Activated naive CD4-positive, alpha-beta T cell treated with anti-CD3 and anti-CD28 coated beads for 36 hours (primary cell): ENCODE measurements at regions not wholly inside any gene's neighbourhood (a gene's known extent, or its start where the extent isn't known, plus 50 kb on each side); places are given as distances from the start of the nearest gene placed in this dataset.

Experiments used
- CTCF ChIA-PET: fragments of 350-600 bp; sonication (Branson Sonifier 250); formaldehyde crosslinking; loops from one replicate; lab custom pipeline; 2021; ENCODE audit warnings: antibody characterized with exemption; lab: Charles Lee
- DNase-seq: peaks from one replicate; pipeline ENCODE4 v3.0.0-alpha.2; 2020
- H3K27ac Mint-ChIP-seq: one replicate; pipeline ENCODE4 v1.8.0; 2021; ENCODE audit warnings: mild to moderate bottlenecking, mixed read lengths
- H3K27me3 Mint-ChIP-seq: one replicate; pipeline ENCODE4 v1.8.0; 2021; ENCODE audit warnings: low read depth, mixed read lengths
- H3K36me3 Mint-ChIP-seq: one replicate; pipeline ENCODE4 v1.8.0; 2021; ENCODE audit warnings: low read depth, mixed read lengths
- H3K4me1 Mint-ChIP-seq: one replicate; pipeline ENCODE4 v1.8.0; 2021; ENCODE audit warnings: low read depth, mixed read lengths
- H3K4me3 Mint-ChIP-seq: one replicate; pipeline ENCODE4 v1.8.0; 2021; ENCODE audit warnings: mild to moderate bottlenecking, moderate library complexity, mixed read lengths
- H3K9me3 Mint-ChIP-seq: one replicate; pipeline ENCODE4 v1.8.0; 2021; ENCODE audit warnings: mixed read lengths
- intact Hi-C: fragments of 100-400 bp; cut with micrococcal nuclease; formaldehyde crosslinking; loops from one replicate; pipeline ENCODE4 v1.15.1; 2023

DNA sequence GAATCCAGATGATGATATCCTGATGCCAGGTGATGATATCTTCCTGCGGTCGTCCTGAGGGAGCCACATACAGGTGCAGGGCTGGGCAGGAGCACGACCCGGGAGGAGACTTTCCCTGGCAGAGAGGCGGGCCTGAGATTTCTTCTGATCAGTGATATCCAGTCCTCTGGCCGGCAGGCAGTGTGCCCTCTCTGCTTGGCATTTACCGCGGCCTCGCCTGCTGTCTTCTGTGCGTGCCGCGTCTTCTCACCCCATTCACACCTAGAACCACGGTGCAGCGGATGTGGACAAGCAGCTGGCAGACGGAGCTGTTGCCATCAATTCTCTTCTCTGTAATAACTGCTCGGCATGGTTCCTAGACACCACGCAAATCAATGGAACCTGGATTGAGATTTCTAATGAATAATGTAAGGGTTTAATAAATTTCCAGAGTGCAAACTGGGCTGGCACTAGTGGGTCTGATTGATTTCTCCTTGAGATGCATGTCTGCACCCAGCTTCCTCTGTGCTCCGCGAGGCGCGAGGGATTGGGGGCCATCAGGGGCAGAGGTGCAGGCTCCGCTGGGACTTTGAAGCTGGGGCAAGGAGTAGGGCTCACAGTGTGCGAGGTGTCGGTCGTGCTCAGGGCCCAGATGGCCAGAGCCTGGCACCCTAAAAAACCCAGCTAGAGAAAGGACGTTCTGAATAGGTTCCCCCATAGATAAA, 208.9 kb upstream of the HDAC4 start:
- CTCF ChIA-PET = interaction anchor here (0.6 kb wide), 1 partner anchor 244 kb away, joined by 3 read pairs; no protein-coding TSS in a partner anchor
- no peak for DNase-seq
- H3K4me1 Mint-ChIP-seq = no peaks in the 10 kb centered on the region
- no peaks in the 10 kb centered on the region for H3K9me3 Mint-ChIP-seq
- intact Hi-C loops = no loop called here
- H3K27ac Mint-ChIP-seq = no peak overlapping the region
- H3K36me3 Mint-ChIP-seq = no peaks in the 10 kb centered on the region
- H3K27me3 Mint-ChIP-seq = peaks cover 15% of the 10 kb centered on the region
- no peak overlapping the region for H3K4me3 Mint-ChIP-seq

GRCh38 chr2:239609162-239609561, 208.3 kb upstream of the HDAC4 start:
- H3K4me1 Mint-ChIP-seq = no peaks in the 10 kb centered on the region
- peaks cover 16% of the 10 kb centered on the region for H3K27me3 Mint-ChIP-seq
- no peaks in the 10 kb centered on the region for H3K36me3 Mint-ChIP-seq
- intact Hi-C loops = no loop called here
- CTCF ChIA-PET = interaction anchor here (0.6 kb wide), 1 partner anchor 245 kb away, joined by 3 read pairs; no protein-coding TSS in a partner anchor
- no peaks in the 10 kb centered on the region for H3K9me3 Mint-ChIP-seq
- H3K27ac Mint-ChIP-seq = no peak overlapping the region
- no peak overlapping the region for H3K4me3 Mint-ChIP-seq
- no peak for DNase-seq

DNA sequence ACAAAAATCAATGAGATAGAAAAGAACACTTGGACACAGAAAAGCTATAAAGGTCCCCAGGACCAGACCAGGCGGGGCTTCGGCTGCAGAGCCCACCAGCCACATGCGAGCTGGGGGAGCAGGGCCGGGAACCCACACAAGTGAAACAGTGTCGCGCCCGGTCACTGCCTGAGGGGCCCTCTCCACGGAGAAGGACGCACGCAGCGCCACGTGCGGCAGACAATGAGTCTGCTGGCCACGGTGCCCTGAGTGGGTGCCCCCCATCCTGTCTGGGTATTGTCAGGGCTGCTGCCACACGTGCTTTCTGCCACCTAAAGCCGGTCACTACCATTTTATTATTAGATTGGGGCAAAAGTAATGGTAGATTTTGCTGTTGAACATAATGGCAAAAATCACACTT, 207.9 kb upstream of the HDAC4 start:
- intact Hi-C loops = no loop called here
- Mint-ChIP-seq H3K9me3 (no peaks in the 10 kb centered on the region), H3K27ac (no peak overlapping the region), H3K4me1 (no peaks in the 10 kb centered on the region), H3K27me3 (peaks cover 16% of the 10 kb centered on the region), H3K36me3 (no peaks in the 10 kb centered on the region), H3K4me3 (no peak overlapping the region)
- no peak for DNase-seq
- CTCF ChIA-PET = no interaction called here

DNA sequence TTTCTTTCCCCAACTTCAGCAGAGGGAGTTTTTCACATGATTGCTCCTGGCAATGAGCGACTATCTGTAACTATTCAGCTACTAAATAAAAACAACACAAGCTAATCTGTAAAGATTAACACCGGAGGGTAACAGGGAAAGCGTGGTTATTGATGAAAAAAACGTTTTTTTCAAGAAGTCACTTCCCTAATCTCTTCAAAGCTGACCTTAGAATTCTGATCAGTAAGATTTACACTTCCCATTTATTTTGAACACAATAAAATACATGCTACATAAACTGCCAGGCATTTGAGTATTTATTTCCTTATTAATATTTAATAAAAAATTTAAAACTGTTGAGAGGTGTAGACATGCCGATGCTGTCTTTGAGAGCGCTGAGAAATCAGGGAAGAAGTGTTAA, 207.4 kb upstream of the HDAC4 start:
- intact Hi-C loops = no loop called here
- H3K4me1 Mint-ChIP-seq = no peaks in the 10 kb centered on the region
- DNase-seq = no peak
- no peak overlapping the region for H3K4me3 Mint-ChIP-seq
- H3K9me3 Mint-ChIP-seq = no peaks in the 10 kb centered on the region
- CTCF ChIA-PET = no interaction called here
- peaks cover 19% of the 10 kb centered on the region for H3K27me3 Mint-ChIP-seq
- no peaks in the 10 kb centered on the region for H3K36me3 Mint-ChIP-seq
- H3K27ac Mint-ChIP-seq = no peak overlapping the region

DNA sequence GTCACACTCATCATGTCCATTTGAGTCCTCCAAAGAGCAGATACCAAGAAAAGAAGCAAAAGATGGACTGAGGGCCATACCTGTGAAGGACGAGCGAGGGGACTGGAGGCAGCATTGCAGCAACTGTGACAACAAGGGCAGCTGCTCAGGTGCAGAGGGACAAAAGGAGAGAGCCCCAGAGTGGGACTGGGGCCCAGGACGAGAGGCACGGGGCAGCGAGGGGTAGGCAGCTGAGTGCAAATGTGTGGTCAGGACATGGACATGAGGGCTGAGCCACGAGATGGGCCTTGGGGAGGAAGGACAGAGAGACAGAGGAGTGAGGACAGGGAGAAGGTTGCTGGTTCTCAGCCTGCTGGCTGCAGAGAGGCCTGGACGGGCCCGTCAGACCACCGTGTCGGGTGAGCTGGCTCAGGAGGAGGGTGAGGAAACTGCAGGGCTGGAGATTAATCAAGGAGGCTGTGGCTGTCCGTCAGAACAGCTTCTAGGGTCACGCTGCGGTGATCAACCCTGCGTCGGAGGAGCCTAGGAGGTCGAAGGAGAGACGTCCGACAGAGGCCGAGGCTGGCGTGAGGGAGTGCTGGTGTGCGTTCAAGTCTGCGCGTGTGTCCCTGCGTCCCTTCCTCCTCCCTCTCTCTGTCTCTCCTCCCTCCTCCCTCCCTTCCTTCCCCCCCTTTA, 206.8 kb upstream of the HDAC4 start:
- no peak for DNase-seq
- H3K4me1 Mint-ChIP-seq = no peaks in the 10 kb centered on the region
- H3K27ac Mint-ChIP-seq = no peak overlapping the region
- H3K36me3 Mint-ChIP-seq = no peaks in the 10 kb centered on the region
- intact Hi-C loops = no loop called here
- CTCF ChIA-PET = no interaction called here
- H3K9me3 Mint-ChIP-seq = no peaks in the 10 kb centered on the region
- H3K4me3 Mint-ChIP-seq = no peak overlapping the region
- H3K27me3 Mint-ChIP-seq = peaks cover 19% of the 10 kb centered on the region

DNA sequence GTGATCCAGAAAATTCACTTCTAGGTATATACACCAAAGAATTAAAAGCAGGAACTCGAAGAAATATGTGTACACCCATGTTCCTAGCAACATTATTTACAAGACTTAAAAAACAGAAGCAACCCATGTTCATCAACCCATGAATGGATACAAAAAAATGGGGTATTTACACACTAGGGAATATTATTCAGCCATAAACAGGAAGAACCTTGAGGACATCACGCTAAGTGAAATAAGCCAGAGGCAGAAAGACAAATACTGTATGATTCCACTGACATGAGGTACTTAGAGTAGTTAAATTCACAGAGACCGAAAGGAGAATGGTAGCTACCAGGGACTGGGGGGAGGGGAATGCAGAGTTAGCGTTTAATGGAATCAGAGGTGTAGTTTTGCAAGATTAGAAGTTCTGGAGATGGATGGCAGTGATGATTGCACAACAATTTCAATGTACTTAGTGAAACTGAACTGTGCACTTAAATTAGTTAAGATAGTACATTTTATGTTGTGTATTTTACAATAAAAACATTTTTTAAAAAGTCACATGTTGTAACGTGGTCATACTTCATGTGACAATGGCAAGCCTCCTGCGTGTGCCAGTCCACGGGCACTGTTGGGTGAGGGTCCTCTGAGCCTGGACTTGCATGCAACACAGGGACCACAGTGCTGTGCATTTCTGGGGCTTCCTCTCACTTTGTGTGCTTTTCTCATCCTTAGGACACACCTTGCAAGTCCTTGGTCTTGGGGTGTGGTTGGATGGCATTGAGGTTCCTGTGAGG, 206.1 kb upstream of the HDAC4 start:
- Mint-ChIP-seq H3K4me1 (no peaks in the 10 kb centered on the region), H3K27ac (no peak overlapping the region), H3K36me3 (no peaks in the 10 kb centered on the region), H3K9me3 (no peaks in the 10 kb centered on the region), H3K27me3 (peaks cover 19% of the 10 kb centered on the region), H3K4me3 (no peak overlapping the region)
- DNase-seq = no peak
- CTCF ChIA-PET = no interaction called here
- intact Hi-C loops = no loop called here

DNA sequence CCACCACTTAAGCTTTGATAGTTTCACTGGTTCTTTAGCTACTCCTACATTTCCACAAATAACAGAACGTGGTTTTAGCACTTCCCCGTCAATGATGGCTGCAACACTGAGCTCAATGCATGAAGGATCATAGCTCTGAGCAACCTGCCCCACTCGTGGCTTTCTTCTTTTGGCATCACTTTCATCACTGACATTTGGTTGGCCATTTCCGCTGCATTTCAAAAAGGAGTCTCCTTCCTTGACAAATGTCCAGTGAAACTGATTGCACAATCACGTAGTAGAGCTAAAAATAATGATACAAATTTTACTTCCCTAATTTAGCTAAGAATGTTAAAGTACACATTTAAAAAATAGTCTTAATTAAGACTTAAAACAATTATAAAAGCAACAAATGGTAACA, 205.2 kb upstream of the HDAC4 start:
- Mint-ChIP-seq H3K36me3 (no peaks in the 10 kb centered on the region), H3K4me3 (no peak overlapping the region), H3K9me3 (no peaks in the 10 kb centered on the region), H3K27ac (no peak overlapping the region), H3K4me1 (no peaks in the 10 kb centered on the region), H3K27me3 (peaks cover 19% of the 10 kb centered on the region)
- DNase-seq = no peak
- CTCF ChIA-PET = interaction anchor here (1.2 kb wide), 1 partner anchor 668 kb away, joined by 3 read pairs; no protein-coding TSS in a partner anchor
- intact Hi-C loops = no loop called here

GRCh38 chr2:239605409-239605808, 204.6 kb upstream of the HDAC4 start:
- intact Hi-C loops = no loop called here
- H3K9me3 Mint-ChIP-seq = no peaks in the 10 kb centered on the region
- H3K27me3 Mint-ChIP-seq = peaks cover 19% of the 10 kb centered on the region
- CTCF ChIA-PET = interaction anchor here (0.7 to 1.2 kb wide), 2 partner anchors 106 to 667 kb away, joined by 3 read pairs; no protein-coding TSS in a partner anchor
- H3K36me3 Mint-ChIP-seq = no peaks in the 10 kb centered on the region
- no peak overlapping the region for H3K27ac Mint-ChIP-seq
- no peak for DNase-seq
- no peaks in the 10 kb centered on the region for H3K4me1 Mint-ChIP-seq
- no peak overlapping the region for H3K4me3 Mint-ChIP-seq

- intact Hi-C loops = no loop called here
- Mint-ChIP-seq H3K9me3 (no peaks in the 10 kb centered on the region), H3K27ac (no peak overlapping the region), H3K4me1 (no peaks in the 10 kb centered on the region), H3K36me3 (no peaks in the 10 kb centered on the region), H3K27me3 (peaks cover 19% of the 10 kb centered on the region), H3K4me3 (no peak overlapping the region)
- no peak for DNase-seq
- CTCF ChIA-PET = interaction anchor here (0.7 to 1.2 kb wide), 2 partner anchors 107 to 666 kb away, joined by 3 read pairs; no protein-coding TSS in a partner anchor
Measured at GRCh38 chr2:239604861-239605260, 204.0 kb upstream of the HDAC4 start.

DNA sequence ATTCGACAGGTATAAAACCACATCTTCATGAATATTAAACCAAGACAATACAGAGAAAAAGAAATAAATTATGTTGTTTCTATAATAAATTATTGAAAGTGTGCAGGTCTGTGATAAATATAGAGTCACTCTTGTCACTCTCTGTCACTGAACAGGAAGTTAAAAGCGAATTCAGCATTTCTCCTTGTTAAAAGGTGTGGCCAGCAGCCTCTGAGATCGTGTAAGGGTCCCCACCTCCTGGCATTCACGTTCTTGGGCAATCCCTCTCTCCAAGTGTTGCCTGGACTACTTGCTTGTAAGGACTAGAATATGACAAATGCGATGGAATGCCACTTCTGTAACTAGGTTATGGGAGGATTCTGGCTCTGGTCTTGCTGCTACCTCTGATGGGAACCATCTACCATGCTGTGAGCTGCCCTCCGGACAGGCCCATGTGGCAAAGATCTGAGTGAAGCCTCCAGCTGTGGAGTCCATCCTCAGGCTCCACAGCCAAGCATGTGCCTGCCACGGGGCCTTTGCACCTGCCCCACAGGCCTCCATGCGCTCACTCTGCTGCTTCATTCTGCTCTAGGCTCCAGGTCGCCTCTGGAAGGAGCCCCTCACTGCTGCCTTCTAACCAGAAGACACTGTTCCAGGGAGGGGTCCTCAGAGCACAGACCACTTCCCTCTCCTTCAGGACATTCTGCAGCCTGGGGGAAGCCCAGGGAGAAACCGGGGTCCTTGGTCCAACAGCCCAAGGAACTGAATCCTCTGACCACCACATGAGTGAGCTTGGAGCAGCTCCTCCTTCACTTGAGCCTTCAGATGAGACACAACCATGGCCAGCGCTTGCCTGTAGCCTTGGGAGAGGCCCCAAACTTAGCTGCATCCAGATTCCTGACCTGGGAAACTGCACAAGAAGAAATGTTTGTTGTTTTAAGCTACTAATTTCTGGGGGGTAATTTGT, 202.9 kb upstream of the HDAC4 start:
- CTCF ChIA-PET = no interaction called here
- no peak overlapping the region for H3K27ac Mint-ChIP-seq
- H3K9me3 Mint-ChIP-seq = no peaks in the 10 kb centered on the region
- DNase-seq = no peak
- no peak overlapping the region for H3K4me3 Mint-ChIP-seq
- peaks cover 19% of the 10 kb centered on the region for H3K27me3 Mint-ChIP-seq
- H3K4me1 Mint-ChIP-seq = no peaks in the 10 kb centered on the region
- intact Hi-C loops = no loop called here
- H3K36me3 Mint-ChIP-seq = no peaks in the 10 kb centered on the region

DNA sequence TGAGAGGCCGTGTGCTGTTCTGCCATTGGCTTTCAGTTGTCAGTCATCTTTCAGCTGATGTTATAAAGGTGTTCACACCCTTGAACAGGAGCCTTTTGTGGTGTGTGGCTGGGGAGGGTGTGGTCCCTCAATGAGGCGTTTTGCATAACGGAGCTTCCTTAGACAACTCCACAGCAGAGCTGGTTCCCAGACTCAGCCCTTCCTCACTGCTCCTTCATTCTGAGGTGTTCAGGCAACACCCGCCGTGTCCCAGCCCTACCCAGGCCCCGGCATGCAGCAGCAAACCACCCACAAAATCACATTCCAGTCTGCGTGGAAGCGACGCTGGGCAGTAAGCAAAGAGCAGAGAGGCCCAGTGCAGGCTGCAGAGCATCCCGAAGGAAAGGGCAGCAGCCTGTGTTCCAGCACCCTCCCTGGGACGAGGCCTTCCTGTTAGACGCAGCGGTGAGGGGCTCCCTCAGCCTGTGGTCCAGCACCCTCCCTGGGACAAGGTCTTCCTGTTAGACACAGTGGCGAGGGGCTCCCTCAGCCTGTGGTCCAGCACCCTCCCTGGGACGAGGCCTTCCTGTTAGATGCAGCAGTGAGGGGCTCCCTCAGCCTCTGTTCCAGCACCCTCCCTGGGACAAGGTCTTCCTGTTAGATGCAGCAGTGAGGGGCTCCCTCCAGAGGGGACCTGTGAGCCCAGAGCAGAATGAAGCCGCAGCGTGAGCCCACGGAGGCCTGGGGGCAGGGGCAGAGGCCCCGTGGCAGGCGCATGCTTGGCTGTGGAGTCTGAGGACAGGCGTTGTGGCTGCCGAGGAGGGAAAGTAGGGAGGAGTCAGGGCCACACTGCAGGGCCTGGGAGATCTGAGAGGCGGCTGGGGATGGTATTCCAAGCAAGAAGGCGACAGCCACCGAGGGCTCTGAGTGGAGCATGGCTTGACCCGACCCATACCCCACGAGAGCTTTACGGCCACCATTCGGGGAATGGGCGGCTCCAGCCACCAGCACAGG, 201.8 kb upstream of the HDAC4 start:
- Mint-ChIP-seq H3K4me1 (no peaks in the 10 kb centered on the region), H3K27ac (no peak overlapping the region), H3K36me3 (no peaks in the 10 kb centered on the region), H3K9me3 (no peaks in the 10 kb centered on the region), H3K4me3 (no peak overlapping the region), H3K27me3 (peaks cover 19% of the 10 kb centered on the region)
- intact Hi-C loops = no loop called here
- no peak for DNase-seq
- CTCF ChIA-PET = no interaction called here
